ENCODE measurements at regions not wholly inside any gene's neighbourhood (a gene's known extent, or its start where the extent isn't known, plus 50 kb on each side); places are given as distances from the start of the nearest gene placed in this dataset.

DNA sequence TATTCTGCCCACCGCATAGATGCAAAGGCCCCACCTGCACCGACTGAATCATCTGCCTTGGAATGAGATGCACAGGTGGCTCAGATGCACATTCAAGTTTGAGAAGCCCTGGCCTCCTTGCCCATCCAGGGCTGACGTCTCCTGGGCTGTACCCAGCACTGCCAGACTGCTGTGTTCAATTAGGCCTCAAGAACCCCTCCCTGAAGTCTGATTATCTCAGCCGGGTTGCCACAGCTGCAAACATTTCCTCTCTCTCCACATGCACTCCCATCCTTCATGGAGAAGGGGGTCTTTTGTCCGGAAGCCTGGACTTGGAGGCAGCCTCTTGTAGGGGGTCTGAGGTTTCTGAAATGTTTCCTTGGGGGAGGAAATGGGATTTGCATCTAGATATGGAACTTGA is 459.4 kb upstream of the PROK2 start:
- DNase-seq: no peak

DNA sequence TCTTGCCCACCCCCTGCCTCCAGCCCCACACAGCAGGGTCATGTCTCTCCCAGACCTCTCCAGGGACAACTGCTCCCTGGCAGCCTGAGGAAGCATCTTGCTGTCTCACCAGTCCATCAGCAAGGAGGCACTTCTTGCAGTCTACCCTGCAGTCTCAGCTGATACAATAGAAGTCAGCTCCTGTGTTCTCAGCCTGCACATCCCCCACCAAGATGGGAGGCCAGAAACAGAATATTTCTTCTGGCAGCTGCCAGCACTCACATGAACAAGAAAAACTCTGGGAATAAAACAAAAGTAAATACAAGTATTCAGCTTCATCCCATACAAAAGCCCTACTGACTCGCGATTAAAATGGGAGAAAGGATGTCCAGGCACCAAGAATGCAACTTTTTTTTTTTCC is 457.4 kb upstream of the PROK2 start:
- DNase-seq: no peak

GRCh38 chr3:72241525-72241924 is 456.6 kb upstream of the PROK2 start:
- no peak for DNase-seq

DNA sequence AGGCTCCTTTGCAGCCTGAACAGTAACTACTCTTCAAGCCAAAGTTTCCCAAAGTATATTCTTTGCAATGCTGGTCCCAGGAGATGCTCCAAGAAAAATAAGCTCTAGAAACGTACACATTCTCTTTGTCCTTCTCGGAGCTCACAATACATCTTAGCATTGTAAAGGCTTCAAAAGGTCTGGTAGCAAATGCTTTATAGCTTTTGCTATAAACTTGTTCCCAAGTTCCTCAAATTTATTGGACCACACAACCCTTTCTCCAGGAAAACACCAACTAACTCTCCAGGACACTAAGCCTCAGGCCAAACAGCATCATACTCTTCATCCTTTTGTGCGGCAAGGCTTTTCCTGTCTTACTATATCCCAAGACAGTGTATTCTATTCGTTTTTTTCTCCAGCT is 455.6 kb upstream of the PROK2 start:
- no peak for DNase-seq

- DNase-seq: no peak
These were observed 453.9 kb upstream of the PROK2 start for GRCh38 chr3:72238801-72239200.

DNA sequence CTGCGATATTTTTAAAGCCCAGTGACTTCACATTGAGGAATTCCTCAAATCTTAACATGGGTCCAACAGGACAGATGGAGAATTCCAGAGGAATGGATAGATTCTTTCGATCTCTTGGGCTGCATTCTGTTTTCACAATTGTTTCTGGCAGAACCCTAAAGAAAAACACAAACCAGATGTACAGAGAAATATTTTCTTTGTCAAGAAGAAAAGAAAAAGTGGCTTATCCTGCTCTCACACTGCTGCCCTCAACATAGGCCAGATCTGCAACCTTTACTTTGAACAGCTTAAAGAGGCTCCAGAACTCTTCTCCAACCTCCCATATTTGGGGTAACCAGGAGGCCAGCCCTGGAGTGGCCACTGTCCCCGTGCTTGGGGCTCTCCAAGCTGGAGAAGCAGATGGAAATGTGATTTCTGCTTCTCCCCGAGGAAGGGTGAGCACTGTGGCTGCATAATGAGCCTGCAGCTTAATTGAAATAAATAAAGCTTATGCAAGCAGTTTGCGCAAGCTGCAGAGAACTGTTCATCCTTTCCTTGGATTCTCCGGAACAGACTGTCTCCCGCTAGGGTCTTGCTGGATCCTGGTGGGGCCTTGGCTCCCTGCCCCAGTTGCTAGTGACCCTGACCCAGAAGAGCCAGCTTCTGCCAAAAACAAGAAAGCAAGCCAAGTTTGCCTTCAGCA is 453.2 kb upstream of the PROK2 start:
- DNase-seq: no peak

- DNase-seq: no peak
These were observed 452.7 kb upstream of the PROK2 start for GRCh38 chr3:72237679-72238009.

GRCh38 chr3:72234391-72234790 is 449.4 kb upstream of the PROK2 start:
- DNase-seq: no peak

DNA sequence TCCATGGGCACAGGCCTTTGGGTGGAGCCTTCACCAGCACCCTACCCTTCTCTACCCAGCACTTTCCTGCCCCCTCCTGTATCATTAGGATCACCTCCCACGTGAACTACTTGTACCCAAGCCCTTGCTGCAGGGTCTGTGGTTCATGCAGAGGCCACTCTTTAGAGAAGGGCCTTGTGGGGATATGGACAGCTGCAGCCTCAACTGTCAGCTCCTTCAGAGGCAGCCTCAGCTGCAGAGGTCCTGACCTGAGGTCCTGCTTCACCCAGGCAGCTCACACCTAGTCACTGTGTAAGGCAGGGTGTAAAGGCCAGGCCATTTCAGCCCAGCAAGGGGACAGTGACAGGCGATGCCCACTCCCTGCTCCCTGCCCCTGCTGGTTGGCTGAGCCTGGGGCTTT is 448.6 kb upstream of the PROK2 start:
- DNase-seq: no peak

DNA sequence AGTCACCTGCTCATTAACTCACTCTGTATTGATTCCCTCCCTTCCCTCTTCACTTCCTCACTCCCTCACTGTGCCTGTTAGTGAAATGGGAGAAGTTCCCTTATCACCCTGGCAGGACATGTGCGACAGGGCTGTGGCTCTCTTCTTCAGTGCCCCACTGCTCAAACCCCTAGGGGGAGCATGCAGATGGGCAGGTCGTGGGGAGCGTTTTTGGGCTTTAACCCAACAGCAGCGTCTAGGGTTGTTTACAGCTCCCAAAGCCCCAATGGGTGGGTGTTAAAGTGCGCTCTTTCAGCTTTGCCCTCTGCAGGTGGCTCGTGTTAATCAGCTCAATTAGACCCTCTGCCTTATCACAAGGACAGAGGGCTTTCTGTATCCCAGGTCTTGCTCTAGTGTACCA is 447.8 kb upstream of the PROK2 start:
- no peak for DNase-seq

- no peak for DNase-seq
These were observed 447.4 kb upstream of the PROK2 start for GRCh38 chr3:72232331-72232730.

- no peak for DNase-seq
These were observed 446.7 kb upstream of the PROK2 start for GRCh38 chr3:72231439-72232196.

DNA sequence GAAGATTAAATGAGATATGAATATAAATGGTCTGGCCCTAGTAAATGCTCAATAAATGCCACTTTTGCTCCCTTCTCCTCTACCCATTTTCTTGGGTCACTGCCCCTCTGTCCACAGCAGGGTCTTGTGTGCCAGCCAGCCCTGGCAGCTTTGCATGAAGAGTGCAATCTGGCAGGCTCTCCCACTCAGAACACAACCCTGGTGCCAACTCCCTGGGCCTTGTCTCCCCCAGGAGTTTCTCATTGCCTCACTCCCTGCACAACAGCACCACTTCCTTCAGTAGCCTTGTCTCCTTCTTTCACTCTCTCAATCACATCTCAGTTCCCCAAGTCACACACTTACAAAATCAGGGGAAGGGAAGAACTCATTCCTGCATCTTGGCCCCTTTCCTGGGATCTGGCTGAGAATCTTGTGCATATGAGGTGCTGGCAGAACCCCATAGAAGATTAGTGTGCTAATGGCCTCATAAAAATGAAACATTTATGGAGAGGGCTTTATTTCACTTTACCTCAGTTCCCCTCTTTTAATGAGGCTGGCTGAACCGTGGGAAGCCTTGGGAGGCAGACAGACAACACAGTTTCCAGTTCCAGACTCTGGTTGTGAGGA is 445.9 kb upstream of the PROK2 start:
- no peak for DNase-seq

DNA sequence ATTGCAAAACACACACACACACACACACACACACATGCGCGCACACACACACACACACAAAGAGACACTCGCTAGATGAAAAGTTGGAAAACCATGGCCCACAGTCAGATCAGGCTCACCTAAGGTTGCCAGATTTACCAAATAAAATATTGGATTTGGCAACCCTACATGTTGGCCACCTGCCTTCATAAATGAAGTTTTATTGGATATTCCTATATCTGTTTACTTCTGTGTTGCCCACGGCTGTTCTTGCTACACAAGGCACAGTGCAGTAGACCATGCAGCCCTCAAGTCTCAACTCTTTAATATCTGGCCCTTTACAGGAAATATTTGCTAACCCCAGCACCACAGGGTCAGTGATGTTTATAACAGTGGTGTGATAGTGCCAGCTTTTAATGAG is 445.0 kb upstream of the PROK2 start:
- DNase-seq: no peak

DNA sequence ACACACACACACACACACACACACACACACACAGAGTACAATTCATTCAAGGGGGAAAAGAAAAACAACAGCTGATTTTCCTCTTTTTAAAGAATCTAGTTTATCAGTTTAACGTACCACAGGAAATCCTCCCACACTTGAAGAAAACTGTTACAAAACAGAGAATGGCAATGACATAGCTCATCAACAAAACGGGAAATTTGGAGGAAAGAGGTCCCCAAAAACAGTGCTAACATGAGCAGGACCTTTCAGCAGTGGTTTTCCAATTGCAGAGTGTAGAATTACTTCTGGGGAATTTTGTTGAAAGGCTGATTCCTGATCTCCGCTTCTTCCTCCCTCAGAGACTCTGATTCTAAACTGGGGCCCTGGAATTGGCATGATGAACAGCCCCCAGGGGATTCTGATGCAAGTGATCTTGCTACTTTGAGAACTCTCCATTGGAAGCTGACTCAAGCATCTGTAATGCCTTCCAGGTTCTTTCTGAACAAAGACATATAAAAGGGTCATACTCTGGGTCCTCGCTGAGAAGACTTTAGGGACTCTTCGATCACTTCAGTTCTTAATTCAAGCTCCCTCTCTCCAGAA is 442.6 kb upstream of the PROK2 start:
- DNase-seq: no peak

- no peak for DNase-seq
These were observed 440.0 kb upstream of the PROK2 start for GRCh38 chr3:72224804-72225509.

DNA sequence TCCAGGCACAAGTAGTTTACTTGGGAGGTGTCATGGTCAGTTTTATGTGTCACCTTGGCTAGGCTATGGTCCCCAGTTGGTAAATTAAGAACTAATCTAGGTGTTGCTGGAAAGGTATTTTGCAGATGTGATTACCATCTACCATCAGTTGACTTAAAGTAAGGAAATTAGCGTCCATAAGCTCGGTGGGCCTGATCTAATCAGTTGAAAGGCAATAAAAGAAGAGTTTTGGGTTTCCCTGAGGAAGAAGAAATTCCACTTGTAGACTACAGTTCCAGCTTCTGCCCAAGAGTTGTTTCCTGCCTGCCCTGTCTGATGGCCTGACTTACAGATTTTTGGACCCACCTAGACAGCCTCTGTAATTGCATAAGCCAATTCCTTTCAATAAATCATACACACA is 438.7 kb upstream of the PROK2 start:
- no peak for DNase-seq

DNA sequence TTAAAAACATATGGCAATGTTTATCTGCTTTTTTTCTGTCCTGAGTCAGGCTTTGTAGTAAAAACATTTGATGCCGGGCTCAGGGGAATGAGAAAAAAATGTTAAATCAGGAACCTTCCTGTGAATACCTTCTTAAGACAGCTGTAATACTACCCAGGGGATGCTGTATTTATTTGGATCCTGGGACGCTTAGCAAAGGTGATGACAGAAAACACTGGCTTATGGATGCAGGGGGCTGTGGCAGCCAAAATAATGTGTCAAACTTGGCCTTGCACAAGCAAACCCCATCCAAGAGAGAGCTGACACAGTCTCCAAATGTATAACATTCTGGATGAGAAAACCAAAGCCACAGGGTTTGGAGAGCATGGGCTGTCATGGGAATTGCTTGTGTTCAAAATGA is 438.2 kb upstream of the PROK2 start:
- no peak for DNase-seq

GRCh38 chr3:72222410-72222809 is 437.5 kb upstream of the PROK2 start:
- DNase-seq: no peak

DNA sequence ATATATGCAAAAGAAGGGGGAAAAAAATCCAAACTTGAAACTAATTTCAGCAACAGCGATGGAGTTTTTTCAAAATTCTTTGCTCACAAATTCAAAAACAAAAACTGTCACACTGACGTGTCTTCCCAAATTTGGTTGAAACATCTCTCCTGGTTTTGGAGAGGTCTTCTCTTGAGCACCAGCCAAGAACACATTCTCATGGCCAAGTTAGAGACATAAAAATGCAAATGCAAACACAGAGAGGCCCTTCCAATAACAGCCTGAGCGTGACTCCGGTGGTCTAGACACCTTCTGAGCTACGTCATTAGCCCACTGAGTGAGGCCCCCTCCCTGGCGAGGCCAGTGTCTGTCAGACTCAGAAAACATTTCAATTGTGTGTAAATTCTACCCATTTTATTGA is 436.0 kb upstream of the PROK2 start:
- no peak for DNase-seq

DNA sequence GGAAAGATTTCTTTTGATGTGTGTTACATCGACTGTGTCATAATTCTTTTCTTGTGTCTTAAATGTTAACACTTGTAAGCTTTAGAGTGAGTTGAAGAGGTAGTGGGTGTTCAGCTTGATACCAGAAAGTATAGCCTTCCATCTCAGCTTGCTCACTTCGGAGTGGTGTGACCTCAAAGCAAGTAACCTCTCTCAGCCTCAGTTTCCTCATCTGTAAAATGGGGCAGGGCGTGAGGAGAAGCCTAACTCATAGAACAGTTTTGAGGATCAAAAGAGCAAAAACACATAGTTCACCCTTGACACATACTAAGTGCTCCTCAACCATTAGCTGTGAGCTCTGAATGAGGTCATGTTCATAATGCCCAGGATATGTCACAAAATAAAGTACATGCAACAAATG is 434.8 kb upstream of the PROK2 start:
- no peak for DNase-seq

- DNase-seq: no peak
These were observed 432.6 kb upstream of the PROK2 start for GRCh38 chr3:72217570-72217969.

Data from NCI-H1105 treated with DMSO at 0.1 percent for 48 hours (cell line).